ENCODE measurements at regions not wholly inside any gene's neighbourhood (a gene's known extent, or its start where the extent isn't known, plus 50 kb on each side); places are given as distances from the start of the nearest gene placed in this dataset.

DNA sequence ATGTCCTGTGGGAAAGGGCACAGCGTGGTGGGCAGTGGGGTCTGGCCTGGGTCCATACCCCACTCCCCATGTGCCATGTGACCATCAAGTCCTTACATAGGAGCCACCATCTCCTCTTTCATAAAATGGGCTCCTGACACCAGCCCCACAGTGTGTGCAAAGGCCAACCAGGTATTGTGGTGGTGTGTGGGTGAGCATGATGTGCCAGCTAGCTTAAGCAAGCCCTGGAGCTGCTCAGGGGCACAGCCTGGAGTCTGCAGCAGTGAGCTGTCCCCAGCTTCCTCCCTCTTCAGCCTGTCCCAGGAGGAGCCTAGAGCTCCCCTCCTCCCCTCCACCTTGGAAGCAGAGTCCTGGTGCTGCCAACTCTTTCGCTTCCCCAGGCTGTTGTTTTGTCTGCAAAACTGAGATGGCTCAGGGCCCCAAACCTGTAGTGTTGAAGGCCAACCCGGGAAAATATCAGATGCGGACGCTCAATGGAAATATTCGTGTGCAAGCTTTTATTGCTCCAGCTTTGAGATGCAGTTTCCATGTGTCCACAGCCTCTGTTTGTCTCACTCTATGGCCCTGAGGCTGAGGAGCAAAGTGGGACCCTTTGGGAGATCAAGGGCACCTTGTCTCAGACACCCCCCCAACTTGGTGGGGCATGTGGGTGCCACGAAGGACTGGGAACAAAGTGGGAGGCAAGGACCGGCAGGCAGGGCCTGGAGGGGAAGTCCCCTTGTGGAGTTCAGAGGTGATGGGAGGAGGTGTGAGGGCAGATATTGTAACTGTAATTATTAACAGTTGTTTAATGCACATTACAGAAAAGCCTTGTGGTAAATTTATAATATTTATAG, 92.6 kb downstream of the CTTN start:
- TF ChIP-seq KDM1A (CRISPR knock-in tag; IDR thresholded peaks at IDR 0.05) (no peak), AGO1 (IDR thresholded peaks at IDR 0.05; ENCODE audit: low read depth, low read length, poor library complexity, severe bottlenecking) (no peak), FOXJ3 (CRISPR knock-in tag; IDR thresholded peaks at IDR 0.05; ENCODE audit: borderline replicate concordance) (no peak), TCF12 (IDR thresholded peaks at IDR 0.05) (no peak), TCF12 (CRISPR knock-in tag; IDR thresholded peaks at IDR 0.05) (no peak), KAT7 (CRISPR knock-in tag; IDR thresholded peaks at IDR 0.05; ENCODE audit: borderline replicate concordance) (no peak), ZBTB8A (CRISPR knock-in tag; IDR thresholded peaks at IDR 0.05; ENCODE audit: borderline replicate concordance, low read depth) (no peak)
- TF ChIP-seq, protein P1, sequence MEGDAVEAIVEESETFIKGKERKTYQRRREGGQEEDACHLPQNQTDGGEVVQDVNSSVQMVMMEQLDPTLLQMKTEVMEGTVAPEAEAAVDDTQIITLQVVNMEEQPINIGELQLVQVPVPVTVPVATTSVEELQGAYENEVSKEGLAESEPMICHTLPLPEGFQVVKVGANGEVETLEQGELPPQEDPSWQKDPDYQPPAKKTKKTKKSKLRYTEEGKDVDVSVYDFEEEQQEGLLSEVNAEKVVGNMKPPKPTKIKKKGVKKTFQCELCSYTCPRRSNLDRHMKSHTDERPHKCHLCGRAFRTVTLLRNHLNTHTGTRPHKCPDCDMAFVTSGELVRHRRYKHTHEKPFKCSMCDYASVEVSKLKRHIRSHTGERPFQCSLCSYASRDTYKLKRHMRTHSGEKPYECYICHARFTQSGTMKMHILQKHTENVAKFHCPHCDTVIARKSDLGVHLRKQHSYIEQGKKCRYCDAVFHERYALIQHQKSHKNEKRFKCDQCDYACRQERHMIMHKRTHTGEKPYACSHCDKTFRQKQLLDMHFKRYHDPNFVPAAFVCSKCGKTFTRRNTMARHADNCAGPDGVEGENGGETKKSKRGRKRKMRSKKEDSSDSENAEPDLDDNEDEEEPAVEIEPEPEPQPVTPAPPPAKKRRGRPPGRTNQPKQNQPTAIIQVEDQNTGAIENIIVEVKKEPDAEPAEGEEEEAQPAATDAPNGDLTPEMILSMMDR (CRISPR knock-in tag; IDR thresholded peaks at IDR 0.05), result no peak
- TF ChIP-seq, protein P2, sequence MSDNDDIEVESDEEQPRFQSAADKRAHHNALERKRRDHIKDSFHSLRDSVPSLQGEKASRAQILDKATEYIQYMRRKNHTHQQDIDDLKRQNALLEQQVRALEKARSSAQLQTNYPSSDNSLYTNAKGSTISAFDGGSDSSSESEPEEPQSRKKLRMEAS (IDR thresholded peaks at IDR 0.05), result no peak
- TF ChIP-seq, protein P3, sequence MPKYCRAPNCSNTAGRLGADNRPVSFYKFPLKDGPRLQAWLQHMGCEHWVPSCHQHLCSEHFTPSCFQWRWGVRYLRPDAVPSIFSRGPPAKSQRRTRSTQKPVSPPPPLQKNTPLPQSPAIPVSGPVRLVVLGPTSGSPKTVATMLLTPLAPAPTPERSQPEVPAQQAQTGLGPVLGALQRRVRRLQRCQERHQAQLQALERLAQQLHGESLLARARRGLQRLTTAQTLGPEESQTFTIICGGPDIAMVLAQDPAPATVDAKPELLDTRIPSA (CRISPR knock-in tag; IDR thresholded peaks at IDR 0.05; ENCODE audit: borderline replicate concordance), result no peak
- TF ChIP-seq, protein P4, sequence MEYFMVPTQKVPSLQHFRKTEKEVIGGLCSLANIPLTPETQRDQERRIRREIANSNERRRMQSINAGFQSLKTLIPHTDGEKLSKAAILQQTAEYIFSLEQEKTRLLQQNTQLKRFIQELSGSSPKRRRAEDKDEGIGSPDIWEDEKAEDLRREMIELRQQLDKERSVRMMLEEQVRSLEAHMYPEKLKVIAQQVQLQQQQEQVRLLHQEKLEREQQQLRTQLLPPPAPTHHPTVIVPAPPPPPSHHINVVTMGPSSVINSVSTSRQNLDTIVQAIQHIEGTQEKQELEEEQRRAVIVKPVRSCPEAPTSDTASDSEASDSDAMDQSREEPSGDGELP (IDR thresholded peaks at IDR 0.05; ENCODE audit: borderline replicate concordance, low read depth), result no peak
